ENCODE measurements at regions not wholly inside any gene's neighbourhood (a gene's known extent, or its start where the extent isn't known, plus 50 kb on each side); places are given as distances from the start of the nearest gene placed in this dataset.
A peak's percentile ranks its signal among the peaks of the same experiment; 100 is the strongest.

DNA sequence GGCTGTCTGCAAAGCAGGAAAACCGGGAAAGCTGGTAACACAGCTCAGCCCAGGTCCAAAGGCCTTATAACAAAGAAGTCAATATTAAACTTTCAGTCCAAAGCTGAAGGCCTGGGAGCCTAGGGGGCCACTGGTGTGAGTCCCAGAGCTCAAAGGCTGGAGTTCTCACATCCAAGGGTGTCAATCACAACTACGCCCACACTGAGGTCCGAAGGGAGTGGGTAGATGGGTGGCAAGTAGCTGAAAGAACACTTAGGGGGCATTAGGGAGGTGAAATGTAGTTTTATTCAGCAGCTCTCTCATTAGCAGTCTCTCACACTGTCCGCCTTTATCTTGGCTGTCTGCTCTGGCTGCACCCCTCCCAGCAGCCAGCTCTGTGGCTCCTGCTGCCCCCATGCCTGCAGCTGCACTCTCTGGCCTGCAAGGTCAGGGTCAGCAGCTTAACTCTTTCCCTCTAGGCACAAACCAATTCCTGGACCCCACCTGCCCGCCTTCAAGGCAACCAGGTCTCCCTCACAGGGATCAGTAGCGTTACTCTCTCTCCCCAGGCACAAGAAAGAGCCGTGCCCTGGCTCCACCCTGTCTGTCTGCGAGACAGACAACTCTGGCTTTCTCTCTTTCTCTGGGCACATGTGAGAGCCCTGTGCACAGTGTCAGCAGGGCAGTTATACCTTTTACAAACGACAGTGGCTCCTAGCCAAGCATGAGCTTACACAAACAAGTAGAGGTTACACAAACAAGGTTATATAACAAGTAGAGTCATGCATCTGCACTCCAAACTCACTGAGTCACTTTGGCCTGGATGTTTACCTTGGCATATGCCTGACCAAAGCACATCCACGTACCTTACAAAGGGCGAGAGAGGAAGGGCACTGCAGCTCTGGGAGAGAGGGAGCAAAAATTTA lies 249.4 kb upstream of the PCDH20 start (continued):
- TF ChIP-seq, protein P1, sequence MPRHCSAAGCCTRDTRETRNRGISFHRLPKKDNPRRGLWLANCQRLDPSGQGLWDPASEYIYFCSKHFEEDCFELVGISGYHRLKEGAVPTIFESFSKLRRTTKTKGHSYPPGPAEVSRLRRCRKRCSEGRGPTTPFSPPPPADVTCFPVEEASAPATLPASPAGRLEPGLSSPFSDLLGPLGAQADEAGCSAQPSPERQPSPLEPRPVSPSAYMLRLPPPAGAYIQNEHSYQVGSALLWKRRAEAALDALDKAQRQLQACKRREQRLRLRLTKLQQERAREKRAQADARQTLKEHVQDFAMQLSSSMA (CRISPR knock-in tag; IDR thresholded peaks at IDR 0.05), result peak; percentile 53; the same call in 1 of the 2 replicates
- TF ChIP-seq, protein P2, sequence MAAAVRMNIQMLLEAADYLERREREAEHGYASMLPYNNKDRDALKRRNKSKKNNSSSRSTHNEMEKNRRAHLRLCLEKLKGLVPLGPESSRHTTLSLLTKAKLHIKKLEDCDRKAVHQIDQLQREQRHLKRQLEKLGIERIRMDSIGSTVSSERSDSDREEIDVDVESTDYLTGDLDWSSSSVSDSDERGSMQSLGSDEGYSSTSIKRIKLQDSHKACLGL (CRISPR knock-in tag; IDR thresholded peaks at IDR 0.05), result peak; percentile 28; the same call in 1 of the 2 replicates
- TF ChIP-seq HDAC6 (IDR thresholded peaks at IDR 0.05; ENCODE audit: low read depth, low read length), result no peak
- peak; percentile 92 for TF ChIP-seq GATAD2A (CRISPR knock-in tag; IDR thresholded peaks at IDR 0.05)
- peak; percentile 97 for TF ChIP-seq ARNTL (CRISPR knock-in tag; IDR thresholded peaks at IDR 0.05)
- no peak for TF ChIP-seq NPAS2 (CRISPR knock-in tag; IDR thresholded peaks at IDR 0.05; ENCODE audit: borderline replicate concordance)
- TF ChIP-seq ESRRA (CRISPR knock-in tag; IDR thresholded peaks at IDR 0.05; ENCODE audit: low read depth), result peak; percentile 92
- peak; percentile 68 for TF ChIP-seq ASH2L (IDR thresholded peaks at IDR 0.05; ENCODE audit: insufficient read length, low read depth, low read length)

GRCh38 chr13:61654481-61654880 lies 238.8 kb upstream of the PCDH20 start:
- ChIA-PET POLR2A (no interaction called here), CTCF (ENCODE audit: low intra/inter-chr PET ratio, low total read pairs) (no interaction called here)
- Histone ChIP-seq H3K27ac (ENCODE audit: extremely low read length, insufficient read depth, low read length) (no peak overlapping the region), H3K4me3 (replicated peaks in 1 of 3; ENCODE audit: insufficient read depth in 1 of 3, low read depth in 2 of 3, low read length in 3 of 3) (no peak overlapping the region), H3K9ac (ENCODE audit: insufficient read depth, low read depth, low read length) (no peak overlapping the region), H3K36me3 (replicated peaks in 1 of 2; ENCODE audit: control insufficient read depth in 1 of 2, insufficient read depth in 2 of 2, low read length in 2 of 2) (no peaks in the 10 kb centered on the region), H3K9me3 (ENCODE audit: low read length) (no peaks in the 10 kb centered on the region), H3K4me1 (ENCODE audit: insufficient read depth, low read length) (no peaks in the 10 kb centered on the region), H2AFZ (ENCODE audit: low read length) (no peak overlapping the region), H3K79me2 (ENCODE audit: insufficient read depth, low read length) (no peaks in the 10 kb centered on the region), H4K20me1 (ENCODE audit: insufficient read depth, low read length) (no peaks in the 10 kb centered on the region), H3K4me2 (ENCODE audit: low read depth, low read length) (no peak overlapping the region), H3K27me3 (ENCODE audit: control insufficient read depth in 1 of 2, insufficient read depth in 2 of 2, low read length in 2 of 2) (no peaks in the 10 kb centered on the region)
- BruUV-seq (replicated peaks), result no TSS peak
- DNase-seq (ENCODE audit: low spot score), result no peak
- in situ Hi-C loops (cut with HindIII; ENCODE audit: extremely low pct_ligation_motif_present, low pct_unique_long_range_greater_than_20kb) (no loop called here), intact Hi-C loops (cut with micrococcal nuclease; ENCODE audit: unreplicated experiment) (no loop called here)
- ATAC-seq, result no peak
- no peak for FAIRE-seq
- 81% methylated on average over 2 of the region's 2 CpGs for WGBS (ENCODE audit: low lambda C conversion rate)
- TF ChIP-seq EED (CRISPR knock-in tag; IDR thresholded peaks at IDR 0.05) (no peak), ZNF354B (CRISPR knock-in tag; IDR thresholded peaks at IDR 0.05) (no peak), ZFP37 (CRISPR knock-in tag; IDR thresholded peaks at IDR 0.05; ENCODE audit: borderline replicate concordance) (no peak), ZSCAN22 (CRISPR knock-in tag; IDR thresholded peaks at IDR 0.05) (no peak), HBP1 (CRISPR knock-in tag; IDR thresholded peaks at IDR 0.05; ENCODE audit: low read depth) (no peak), ZNF367 (CRISPR knock-in tag; IDR thresholded peaks at IDR 0.05; ENCODE audit: borderline replicate concordance) (no peak), ZBTB49 (CRISPR knock-in tag; IDR thresholded peaks at IDR 0.05; ENCODE audit: borderline replicate concordance) (no peak), TBX2 (CRISPR knock-in tag; IDR thresholded peaks at IDR 0.05; ENCODE audit: borderline replicate concordance) (no peak)
